BJ (cell line): ENCODE measurements at regions not wholly inside any gene's neighbourhood (a gene's known extent, or its start where the extent isn't known, plus 50 kb on each side); places are given as distances from the start of the nearest gene placed in this dataset.

Experiments used
- CTCF ChIA-PET: fragments of 350-600 bp; formaldehyde crosslinking; extraction: SDS; loops from one replicate; lab custom pipeline; 2021; ENCODE audit warnings: antibody characterized with exemption, inconsistent platforms; lab: Yijun Ruan, JAX
- POLR2A ChIA-PET: fragments of 300-600 bp; sonication (Branson Sonifier 250); formaldehyde crosslinking; extraction: SDS; loops from one replicate; lab custom pipeline; 2021; ENCODE audit warnings: antibody characterized with exemption; lab: Charles Lee
- DNase-seq: peaks from one replicate; pipeline ENCODE4 v3.0.0-alpha.2; 2011; ENCODE audit warnings: low read depth
- H3K27me3 ChIP-seq: 2 replicates; pipeline ENCODE4 v1.6.0; 2011; ENCODE audit warnings: low read length; ENCODE audit not compliant: control insufficient read depth, insufficient read depth
- H3K36me3 ChIP-seq: 2 replicates; pipeline ENCODE4 v1.5.1; 2011; ENCODE audit warnings: low read length; ENCODE audit not compliant: control insufficient read depth, insufficient read depth
- H3K4me3 ChIP-seq: 2 replicates; pipeline ENCODE4 v1.5.1; 2011; ENCODE audit warnings: low read depth, mild to moderate bottlenecking, control low read depth, low read length
- TF ChIP-seq, protein P1 (sequence below): IDR thresholded peaks from 2 replicates; pipeline ENCODE4 v1.5.1; 2011; ENCODE audit warnings: low read depth, mild to moderate bottlenecking, control low read depth, inconsistent platforms, low read length, moderate library complexity; ENCODE audit not compliant: insufficient read depth

GRCh38 chr5:174570662-174571061, 153.7 kb upstream of the MSX2 start:
- H3K36me3 ChIP-seq = no peaks in the 10 kb centered on the region
- POLR2A ChIA-PET = no interaction called here
- TF ChIP-seq, protein P1, sequence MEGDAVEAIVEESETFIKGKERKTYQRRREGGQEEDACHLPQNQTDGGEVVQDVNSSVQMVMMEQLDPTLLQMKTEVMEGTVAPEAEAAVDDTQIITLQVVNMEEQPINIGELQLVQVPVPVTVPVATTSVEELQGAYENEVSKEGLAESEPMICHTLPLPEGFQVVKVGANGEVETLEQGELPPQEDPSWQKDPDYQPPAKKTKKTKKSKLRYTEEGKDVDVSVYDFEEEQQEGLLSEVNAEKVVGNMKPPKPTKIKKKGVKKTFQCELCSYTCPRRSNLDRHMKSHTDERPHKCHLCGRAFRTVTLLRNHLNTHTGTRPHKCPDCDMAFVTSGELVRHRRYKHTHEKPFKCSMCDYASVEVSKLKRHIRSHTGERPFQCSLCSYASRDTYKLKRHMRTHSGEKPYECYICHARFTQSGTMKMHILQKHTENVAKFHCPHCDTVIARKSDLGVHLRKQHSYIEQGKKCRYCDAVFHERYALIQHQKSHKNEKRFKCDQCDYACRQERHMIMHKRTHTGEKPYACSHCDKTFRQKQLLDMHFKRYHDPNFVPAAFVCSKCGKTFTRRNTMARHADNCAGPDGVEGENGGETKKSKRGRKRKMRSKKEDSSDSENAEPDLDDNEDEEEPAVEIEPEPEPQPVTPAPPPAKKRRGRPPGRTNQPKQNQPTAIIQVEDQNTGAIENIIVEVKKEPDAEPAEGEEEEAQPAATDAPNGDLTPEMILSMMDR = no peak
- CTCF ChIA-PET = no interaction called here
- H3K27me3 ChIP-seq = no peaks in the 10 kb centered on the region
- no peak overlapping the region for H3K4me3 ChIP-seq
- DNase-seq = no peak

DNA sequence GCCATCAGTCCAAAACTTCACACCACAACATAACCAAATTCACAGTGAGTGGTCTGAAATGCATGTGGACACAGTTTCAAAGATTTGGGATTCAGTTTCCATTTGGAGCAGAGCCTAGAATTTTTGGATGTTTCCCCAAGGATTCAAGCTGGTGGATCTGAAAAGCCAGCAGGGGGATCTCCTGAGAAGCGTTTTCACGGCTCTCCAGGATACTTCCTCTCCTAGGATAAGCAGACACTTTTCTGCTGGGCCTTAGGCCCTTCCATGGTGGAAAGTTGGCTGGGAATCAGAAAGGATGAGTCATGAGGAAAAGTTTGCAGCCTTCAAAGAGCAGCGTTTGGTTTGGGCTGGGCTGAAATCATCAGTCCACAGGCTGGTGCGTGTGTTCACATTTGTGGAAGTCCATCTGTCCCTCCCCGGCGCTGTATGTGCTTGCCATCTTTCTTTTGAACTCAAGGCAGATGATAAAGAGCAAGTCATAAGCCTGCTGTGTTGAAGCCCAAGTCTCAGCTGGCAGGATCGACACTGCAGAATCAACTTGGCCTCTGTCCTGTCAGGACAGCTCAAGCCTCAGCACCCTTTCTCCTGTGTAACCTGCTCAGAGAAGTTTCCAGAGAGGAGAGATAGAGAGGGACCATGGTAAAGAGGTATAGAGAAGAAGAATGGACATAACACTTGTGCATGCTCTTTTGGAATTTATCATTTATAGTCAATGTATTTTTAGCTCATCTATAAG, 152.6 kb upstream of the MSX2 start:
- H3K4me3 ChIP-seq = no peak overlapping the region
- POLR2A ChIA-PET = no interaction called here
- DNase-seq = peak; percentile 82
- TF ChIP-seq, protein P1 = peak; percentile 51; the same call in 1 of the 2 replicates
- CTCF ChIA-PET = interaction anchor here (0.8 to 1.6 kb wide), 2 partner anchors 22 to 152 kb away, joined by 3 to 4 read pairs; no protein-coding TSS in a partner anchor
- no peaks in the 10 kb centered on the region for H3K27me3 ChIP-seq
- no peaks in the 10 kb centered on the region for H3K36me3 ChIP-seq

DNA sequence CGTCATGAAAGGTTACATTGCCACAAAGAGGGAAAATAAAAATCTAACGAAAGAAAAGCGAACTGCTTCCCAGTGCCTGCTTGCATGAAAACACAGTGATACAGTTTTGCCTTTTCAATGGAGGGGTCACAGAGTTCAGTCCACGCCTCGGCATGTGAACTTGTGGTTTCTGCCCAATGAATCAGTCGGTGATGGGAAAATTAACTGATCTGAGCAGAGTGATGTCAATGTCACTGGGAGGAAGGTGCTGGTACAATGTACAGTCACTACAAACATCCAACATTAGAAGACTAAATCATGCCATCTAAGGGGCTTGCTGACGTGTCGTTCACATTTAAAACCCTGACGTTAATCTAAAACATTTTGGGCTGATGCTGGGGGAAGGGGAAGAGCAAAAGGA, 151.8 kb upstream of the MSX2 start:
- no peak for DNase-seq
- ChIA-PET CTCF (interaction anchor here (0.6 to 1.6 kb wide), 3 partner anchors 23 to 153 kb away, joined by 3 to 4 read pairs (median 3); no protein-coding TSS in a partner anchor), POLR2A (no interaction called here)
- Histone ChIP-seq H3K36me3 (no peaks in the 10 kb centered on the region), H3K4me3 (no peak overlapping the region), H3K27me3 (no peaks in the 10 kb centered on the region)
- TF ChIP-seq, protein P1 = no peak

DNA sequence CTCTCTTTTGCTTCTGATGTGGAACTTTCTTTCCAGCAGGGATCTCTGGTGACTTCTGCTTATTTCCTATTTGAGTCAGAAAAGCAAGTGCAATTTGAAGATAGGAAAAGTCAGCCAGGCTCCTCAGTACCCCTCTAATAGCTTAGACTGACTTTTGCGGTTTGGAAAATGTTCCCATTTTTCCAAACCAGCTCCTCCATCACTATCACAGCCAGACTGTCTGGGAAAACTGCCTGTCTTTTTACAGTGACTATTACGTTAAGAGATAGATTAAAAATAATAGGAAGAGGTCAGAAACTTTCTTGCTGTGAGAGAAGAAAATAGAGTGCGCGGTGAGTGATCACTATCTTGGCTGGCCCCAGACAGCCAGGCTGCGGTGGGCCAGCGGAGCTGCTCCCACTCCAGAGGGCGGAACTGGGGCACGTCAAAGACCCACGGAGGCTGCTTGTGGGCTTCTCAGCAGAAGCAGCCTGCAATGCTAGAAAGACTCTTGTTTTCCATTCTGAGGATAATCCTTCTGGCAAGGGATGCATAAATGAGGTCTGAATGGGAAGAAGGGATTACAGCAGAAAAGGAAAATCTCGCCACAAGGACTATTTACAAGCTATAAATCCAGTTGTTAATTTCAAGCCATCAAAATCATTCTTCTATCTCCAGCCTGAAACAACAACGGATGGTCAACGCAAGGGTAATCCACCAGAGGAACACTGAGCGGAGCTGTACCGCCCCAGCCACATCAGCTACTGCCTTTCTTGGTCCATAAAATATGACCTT, 151.0 kb upstream of the MSX2 start:
- ChIA-PET POLR2A (no interaction called here), CTCF (interaction anchor here (0.6 to 1.6 kb wide), 2 partner anchors 24 to 62 kb away, joined by 3 to 4 read pairs; no protein-coding TSS in a partner anchor)
- H3K27me3 ChIP-seq = no peaks in the 10 kb centered on the region
- no peaks in the 10 kb centered on the region for H3K36me3 ChIP-seq
- no peak overlapping the region for H3K4me3 ChIP-seq
- TF ChIP-seq, protein P1 = no peak
- no peak for DNase-seq

GRCh38 chr5:174575043-174575442, 149.3 kb upstream of the MSX2 start:
- ChIA-PET CTCF (no interaction called here), POLR2A (no interaction called here)

More at GRCh38 chr5:174575043-174575442, 149.3 kb upstream of the MSX2 start:
- DNase-seq = no peak
- Histone ChIP-seq H3K36me3 (no peaks in the 10 kb centered on the region), H3K4me3 (no peak overlapping the region), H3K27me3 (no peaks in the 10 kb centered on the region)
- TF ChIP-seq, protein P1 = no peak
